Coronary artery (tissue), 2 donors: ENCODE measurements at regions not wholly inside any gene's neighbourhood (a gene's known extent, or its start where the extent isn't known, plus 50 kb on each side); places are given as distances from the start of the nearest gene placed in this dataset.

Source experiments
- DNase-seq: peaks from one replicate; pipeline ENCODE4 v3.0.0-alpha.2; 2017; ENCODE audit warnings: low spot score
- H3K27ac ChIP-seq, 2 donors: fragments of 200-600 bp; sonication (generic); one replicate each; pipeline ENCODE4 v1.5.1; 2016 to 2019
- H3K4me3 ChIP-seq: fragments of 200-600 bp; sonication (generic); 2 replicates; pipeline ENCODE4 v1.5.1; 2016; ENCODE audit warnings: mild to moderate bottlenecking, moderate library complexity
- CTCF ChIP-seq: fragments of 200-600 bp; sonication (generic); IDR thresholded peaks from one replicate; pipeline ENCODE4 v1.5.1; 2019; ENCODE audit warnings: antibody characterized with exemption

- Histone ChIP-seq H3K4me3 (no peak overlapping the region), H3K27ac (no peak overlapping the region)
- no peak for TF ChIP-seq CTCF
- no peak for DNase-seq
These were observed 150.2 kb downstream of the ST6GAL2 start for GRCh38 chr2:106735807-106736206.

GRCh38 chr2:106736221-106736620 is 149.7 kb downstream of the ST6GAL2 start:
- TF ChIP-seq CTCF, result no peak
- H3K4me3 ChIP-seq, result no peak overlapping the region
- DNase-seq, result no peak
- H3K27ac ChIP-seq, result no peak overlapping the region

GRCh38 chr2:106745468-106745867 is 140.5 kb downstream of the ST6GAL2 start:
- DNase-seq, result no peak
- TF ChIP-seq CTCF, result no peak
- no peak overlapping the region for H3K27ac ChIP-seq
- no peak overlapping the region for H3K4me3 ChIP-seq

- no peak overlapping the region for H3K4me3 ChIP-seq
- H3K27ac ChIP-seq, result no peak overlapping the region
- no peak for DNase-seq
- TF ChIP-seq CTCF, result no peak
These were observed 136.1 kb downstream of the ST6GAL2 start for GRCh38 chr2:106749823-106750222.
